ENCODE measurements at regions not wholly inside any gene's neighbourhood (a gene's known extent, or its start where the extent isn't known, plus 50 kb on each side); places are given as distances from the start of the nearest gene placed in this dataset.

DNA sequence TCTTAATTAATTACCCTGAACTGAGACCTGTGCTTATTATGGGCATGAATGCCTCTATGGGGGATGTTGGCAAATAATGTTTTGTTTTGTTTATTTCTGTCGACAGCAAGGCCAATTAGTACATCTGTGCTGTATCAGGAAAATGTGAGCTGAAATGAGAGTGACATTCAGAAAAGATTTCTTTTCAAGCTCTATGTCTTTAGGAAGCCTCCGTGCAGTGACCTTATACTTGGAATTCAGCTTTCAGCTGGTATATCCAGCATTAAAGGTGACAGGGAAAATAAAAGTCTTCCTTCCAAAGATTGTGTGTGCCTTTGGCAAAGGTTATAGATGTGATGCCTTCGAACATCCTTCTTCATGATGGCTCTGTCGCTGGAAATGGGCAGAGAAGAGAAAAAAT, 1061.1 kb downstream of the SORCS3 start:
- DNase-seq: no peak

DNA sequence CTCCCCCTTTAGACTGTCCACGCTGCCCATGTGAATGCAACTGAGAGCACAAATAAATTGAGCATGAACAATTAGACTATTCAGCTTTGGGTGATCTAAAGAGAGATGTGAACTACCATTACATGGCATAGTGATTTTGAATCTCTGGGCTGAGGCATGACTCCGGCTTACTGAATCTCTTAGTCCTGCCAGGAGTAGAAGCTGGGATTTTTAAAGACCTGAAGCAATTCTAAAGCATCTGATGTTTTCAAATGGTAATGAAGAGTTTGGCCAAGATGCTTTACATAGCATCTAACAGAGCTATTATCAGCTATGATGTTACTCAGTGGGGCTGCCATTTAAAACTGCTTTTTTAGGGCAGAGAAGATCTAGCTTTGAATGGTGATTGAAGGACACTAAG, 1059.1 kb downstream of the SORCS3 start:
- no peak for DNase-seq

- no peak for DNase-seq
Measured at GRCh38 chr10:105699504-105699903, 1058.4 kb downstream of the SORCS3 start.

- no peak for DNase-seq
Measured at GRCh38 chr10:105698592-105698991, 1057.5 kb downstream of the SORCS3 start.

- DNase-seq: no peak
Measured at GRCh38 chr10:105697290-105697780, 1056.2 kb downstream of the SORCS3 start.

- DNase-seq: no peak
Measured at GRCh38 chr10:105691811-105692210, 1050.7 kb downstream of the SORCS3 start.

GRCh38 chr10:105682911-105683310, 1041.8 kb downstream of the SORCS3 start:
- no peak for DNase-seq

DNA sequence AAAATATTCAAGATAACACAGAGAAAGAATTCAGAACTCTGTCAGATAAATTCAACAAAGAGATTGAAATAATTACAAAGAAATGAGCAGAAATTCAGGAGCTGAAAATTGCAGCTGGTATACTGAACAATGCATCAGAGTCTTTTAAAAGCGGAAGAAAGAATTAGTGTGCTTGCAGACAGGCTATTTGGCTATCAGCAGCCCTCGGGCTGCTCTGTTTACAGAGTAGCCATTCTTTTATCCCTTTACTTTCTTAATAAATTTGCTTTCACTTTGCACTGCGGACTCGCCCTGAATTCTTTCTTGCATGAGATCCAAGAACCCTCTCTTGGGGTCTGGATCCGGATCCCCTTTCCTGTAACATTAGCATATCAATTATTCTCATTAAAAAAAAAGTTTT, 1040.0 kb downstream of the SORCS3 start:
- DNase-seq: no peak

- DNase-seq: no peak
Measured at GRCh38 chr10:105679781-105680180, 1038.7 kb downstream of the SORCS3 start.

- DNase-seq: no peak
Measured at GRCh38 chr10:105675333-105675732, 1034.2 kb downstream of the SORCS3 start.

- no peak for DNase-seq
Measured at GRCh38 chr10:105674448-105674847, 1033.4 kb downstream of the SORCS3 start.

DNA sequence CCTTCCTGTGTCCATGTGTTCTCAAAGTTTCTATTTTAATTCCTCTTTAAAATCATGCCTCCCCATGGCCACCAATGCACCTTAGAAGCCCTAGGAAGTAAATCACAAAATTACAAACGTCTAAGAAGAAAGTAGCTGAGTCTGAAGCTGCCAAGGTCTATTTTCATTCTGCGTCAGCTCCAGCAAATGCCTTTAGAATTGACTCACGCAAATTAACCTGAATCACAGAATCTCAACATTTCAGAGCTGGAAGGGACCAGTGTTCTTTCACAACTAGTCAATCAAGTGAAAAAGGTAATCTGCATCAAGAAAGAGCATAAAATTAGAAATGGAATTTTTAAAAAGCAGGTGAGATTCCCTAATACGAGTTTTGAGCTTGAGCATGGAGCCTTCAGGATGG, 1017.6 kb downstream of the SORCS3 start:
- DNase-seq: no peak

- DNase-seq: no peak
Measured at GRCh38 chr10:105656856-105657255, 1015.8 kb downstream of the SORCS3 start.

GRCh38 chr10:105650306-105650705, 1009.2 kb downstream of the SORCS3 start:
- DNase-seq: no peak

- no peak for DNase-seq
Measured at GRCh38 chr10:105647354-105647753, 1006.3 kb downstream of the SORCS3 start.

GRCh38 chr10:105644978-105645377, 1003.9 kb downstream of the SORCS3 start:
- no peak for DNase-seq

GRCh38 chr10:105644559-105644958, 1003.5 kb downstream of the SORCS3 start:
- no peak for DNase-seq

DNA sequence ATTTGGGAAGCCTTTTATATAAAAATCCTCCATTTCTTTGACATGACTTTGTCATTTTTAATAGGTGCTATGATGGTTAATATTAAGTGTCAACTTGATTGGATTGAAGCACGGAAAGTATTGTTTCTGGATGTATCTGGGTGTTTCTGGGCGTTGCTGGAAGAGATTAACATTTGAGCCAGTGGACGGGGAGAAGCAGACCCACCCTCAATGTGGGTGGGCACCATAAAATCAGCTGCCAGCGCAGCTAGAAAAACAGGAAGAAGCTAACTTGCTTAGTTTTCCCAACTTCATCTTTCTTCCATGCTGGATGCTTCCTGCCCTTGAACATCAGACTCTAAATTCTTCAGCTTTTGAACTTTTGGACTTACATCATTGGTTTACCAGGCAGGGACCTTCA, 1003.0 kb downstream of the SORCS3 start:
- DNase-seq: no peak

DNA sequence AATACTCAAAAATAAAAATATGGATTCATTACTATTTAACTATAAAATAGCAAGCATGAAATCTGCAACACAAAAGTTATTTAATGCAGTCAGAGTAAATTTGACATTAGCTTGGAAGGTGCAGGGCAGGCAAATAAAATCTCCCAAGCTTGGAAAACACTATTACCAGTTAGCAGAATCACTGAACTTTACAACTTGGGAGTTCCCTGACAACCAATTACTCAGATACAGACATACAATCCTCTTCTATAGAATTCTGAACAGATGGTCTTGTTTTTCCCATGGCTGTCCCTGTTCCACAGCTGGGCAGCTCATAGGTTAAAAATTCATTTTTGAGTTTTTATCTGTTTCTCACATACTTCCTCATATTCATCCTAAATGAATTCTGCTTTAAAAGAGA, 1002.6 kb downstream of the SORCS3 start:
- no peak for DNase-seq

DNA sequence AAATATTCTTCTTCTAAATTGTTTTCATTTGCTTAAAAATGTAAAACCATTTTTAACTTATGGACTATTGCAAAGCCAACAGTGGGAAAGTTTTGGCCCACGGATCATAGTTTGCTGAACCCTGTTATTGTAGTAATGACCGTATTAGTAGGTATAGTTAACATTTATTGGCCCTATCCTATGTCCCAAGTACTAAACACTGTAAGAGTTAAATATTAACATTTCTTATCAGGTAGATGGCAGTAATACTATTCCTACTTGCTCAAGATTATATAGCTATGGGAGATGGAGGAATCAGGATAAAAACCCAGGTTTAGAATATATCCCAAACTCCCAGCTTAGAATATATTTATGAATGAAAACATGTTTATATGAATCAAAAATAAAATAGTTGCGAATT, 993.2 kb downstream of the SORCS3 start:
- DNase-seq: no peak

DNA sequence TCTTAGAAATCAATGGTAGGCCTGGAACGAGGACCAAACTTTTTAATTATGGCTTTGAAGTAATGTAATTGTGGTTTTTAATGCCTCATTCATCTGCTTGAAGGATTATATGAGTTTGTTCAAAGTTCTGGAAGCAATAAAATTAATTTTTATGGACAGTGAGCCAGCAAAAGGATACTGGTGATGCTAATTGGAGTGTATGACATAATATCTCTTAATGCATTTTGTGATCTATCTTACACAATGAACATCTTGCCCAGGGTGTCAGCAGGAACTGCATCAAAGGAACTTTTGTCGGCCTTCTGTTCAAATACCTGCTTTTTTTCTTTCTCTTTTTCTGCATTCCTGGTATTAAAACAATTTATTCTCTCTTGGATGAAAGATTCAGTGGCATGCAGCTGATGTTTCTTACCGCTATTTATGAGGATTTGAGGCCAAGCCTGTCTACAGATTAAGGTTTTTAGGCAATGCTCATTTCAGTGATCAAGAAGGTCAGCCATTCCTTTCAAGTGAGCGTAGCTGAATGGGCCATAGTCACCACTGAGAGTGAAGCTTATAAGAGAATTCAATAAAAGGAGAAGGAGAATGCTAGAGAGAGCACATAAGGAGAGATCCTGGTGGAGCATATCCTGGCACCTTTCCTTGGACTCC, 974.8 kb downstream of the SORCS3 start:
- no peak for DNase-seq

DNA sequence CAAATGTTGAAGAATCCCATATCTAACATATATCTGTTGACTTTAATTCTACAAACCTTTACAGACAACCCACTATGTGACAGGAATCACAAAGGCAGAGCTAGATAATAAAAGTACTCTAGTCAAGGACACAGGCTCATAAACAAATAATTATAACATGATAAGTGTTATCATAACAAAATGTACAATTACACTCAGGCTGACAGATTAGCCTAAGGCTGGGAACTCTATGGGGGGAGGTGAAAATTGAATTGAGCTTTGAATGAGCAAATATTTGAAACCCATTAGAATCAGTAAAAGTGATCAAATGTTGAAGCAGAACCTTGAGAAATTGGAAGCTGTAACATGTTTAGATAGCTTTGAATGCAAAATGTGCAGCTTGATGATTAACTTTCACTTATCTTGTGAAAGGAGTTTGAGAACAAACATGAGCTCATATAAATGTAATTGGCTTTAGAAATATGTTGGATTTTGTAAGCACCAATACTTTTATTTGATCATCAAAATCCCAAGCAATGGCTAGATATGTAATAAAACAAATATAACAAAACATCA, 970.2 kb downstream of the SORCS3 start:
- no peak for DNase-seq

GRCh38 chr10:105609451-105609850, 968.4 kb downstream of the SORCS3 start:
- DNase-seq: no peak

DNA sequence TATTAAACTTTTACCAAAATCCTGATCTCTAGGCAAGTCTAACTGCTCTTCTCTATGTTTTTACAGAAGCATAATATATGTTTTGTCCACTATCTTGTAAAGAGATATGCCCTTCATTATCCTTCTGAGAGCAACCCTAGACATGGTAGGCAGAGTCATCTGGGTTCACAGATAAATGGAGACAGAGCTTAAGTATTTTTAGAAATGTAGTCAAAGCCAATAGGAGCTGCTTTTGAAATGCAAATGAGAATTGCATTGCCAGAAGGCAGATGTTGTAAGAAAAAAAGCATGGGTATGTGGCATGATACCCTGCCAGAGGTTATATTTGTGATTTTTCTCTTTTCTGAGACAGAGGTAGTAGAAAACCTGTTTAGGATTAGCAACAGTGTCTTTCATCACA, 964.8 kb downstream of the SORCS3 start:
- no peak for DNase-seq

DNA sequence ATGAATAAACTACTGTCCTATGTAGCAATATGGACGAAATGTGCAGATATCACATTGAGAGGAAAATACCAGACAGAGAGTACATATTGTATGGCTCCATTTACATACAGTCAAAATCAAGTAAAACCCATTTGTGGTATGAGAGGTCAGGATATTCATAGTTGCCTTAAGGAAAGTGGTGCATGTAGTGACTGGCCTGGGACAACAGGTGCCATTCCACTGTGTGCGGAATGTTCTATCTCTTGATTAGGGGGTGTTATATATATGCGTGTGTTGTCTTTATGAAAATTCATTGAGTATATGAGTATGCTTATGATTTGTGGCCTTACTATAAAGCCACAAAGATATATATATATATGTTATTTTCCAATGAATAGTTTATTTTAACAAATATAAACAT, 964.0 kb downstream of the SORCS3 start:
- no peak for DNase-seq
